Ovary (tissue), 3 donors: ENCODE measurements at regions not wholly inside any gene's neighbourhood (a gene's known extent, or its start where the extent isn't known, plus 50 kb on each side); places are given as distances from the start of the nearest gene placed in this dataset.

Experiments used
- POLR2A ChIP-seq: fragments of 450-650 bp; IDR thresholded peaks from one replicate; pipeline ENCODE4 v1.6.1; 2017; ENCODE audit warnings: antibody characterized with exemption, mild to moderate bottlenecking, moderate library complexity
- TF ChIP-seq, protein P1 (sequence below), 3 donors: fragments of 450-650 bp in 2 of 3; fragments of 200-600 bp in 1 of 3; IDR thresholded peaks; one replicate each; pipeline versions ENCODE4 v1.5.1 to v1.8.0; 2016 to 2022; ENCODE audit warnings: antibody characterized with exemption in 3 of 3, mild to moderate bottlenecking in 1 of 3
- donor health status: DM: no; HTN: no; CAD: no.

DNA sequence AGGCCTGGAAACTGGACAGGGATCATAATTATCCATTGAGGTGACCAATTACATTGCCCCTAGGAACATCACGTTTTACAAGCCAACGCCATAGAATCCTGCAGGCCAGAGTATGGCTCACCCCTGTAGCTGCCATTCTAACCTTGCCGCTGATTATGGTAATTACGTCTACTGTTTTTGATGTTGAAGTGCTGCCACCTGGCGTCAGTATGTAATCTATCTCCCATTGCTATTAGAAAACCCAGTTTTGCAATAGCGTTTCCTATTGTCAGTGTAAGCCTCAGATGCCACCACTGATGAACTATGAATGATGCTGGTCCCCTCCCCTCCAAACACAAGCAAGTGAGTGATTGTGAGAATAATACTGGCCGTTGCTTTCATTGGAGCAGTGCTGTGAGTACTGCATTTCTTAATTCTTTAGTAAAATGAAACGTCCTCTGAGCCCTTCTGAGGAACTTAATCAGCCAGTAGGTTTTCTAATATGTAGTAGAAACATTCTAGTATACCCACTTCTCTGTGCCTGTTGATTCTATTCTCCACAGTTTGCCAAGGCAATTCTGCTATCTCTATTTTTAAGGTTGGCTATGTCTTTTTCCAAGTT is 100.5 kb upstream of the NMUR2 start:
- no peak for TF ChIP-seq POLR2A
- TF ChIP-seq, protein P1, sequence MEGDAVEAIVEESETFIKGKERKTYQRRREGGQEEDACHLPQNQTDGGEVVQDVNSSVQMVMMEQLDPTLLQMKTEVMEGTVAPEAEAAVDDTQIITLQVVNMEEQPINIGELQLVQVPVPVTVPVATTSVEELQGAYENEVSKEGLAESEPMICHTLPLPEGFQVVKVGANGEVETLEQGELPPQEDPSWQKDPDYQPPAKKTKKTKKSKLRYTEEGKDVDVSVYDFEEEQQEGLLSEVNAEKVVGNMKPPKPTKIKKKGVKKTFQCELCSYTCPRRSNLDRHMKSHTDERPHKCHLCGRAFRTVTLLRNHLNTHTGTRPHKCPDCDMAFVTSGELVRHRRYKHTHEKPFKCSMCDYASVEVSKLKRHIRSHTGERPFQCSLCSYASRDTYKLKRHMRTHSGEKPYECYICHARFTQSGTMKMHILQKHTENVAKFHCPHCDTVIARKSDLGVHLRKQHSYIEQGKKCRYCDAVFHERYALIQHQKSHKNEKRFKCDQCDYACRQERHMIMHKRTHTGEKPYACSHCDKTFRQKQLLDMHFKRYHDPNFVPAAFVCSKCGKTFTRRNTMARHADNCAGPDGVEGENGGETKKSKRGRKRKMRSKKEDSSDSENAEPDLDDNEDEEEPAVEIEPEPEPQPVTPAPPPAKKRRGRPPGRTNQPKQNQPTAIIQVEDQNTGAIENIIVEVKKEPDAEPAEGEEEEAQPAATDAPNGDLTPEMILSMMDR (IDR thresholded peaks at IDR 0.05) = no peak
